ENCODE measurements at regions not wholly inside any gene's neighbourhood (a gene's known extent, or its start where the extent isn't known, plus 50 kb on each side); places are given as distances from the start of the nearest gene placed in this dataset.
A peak's percentile ranks its signal among the peaks of the same experiment; 100 is the strongest.

- no peaks in the 10 kb centered on the region for H3K27me3 ChIP-seq
- no peaks in the 10 kb centered on the region for H3K9me3 ChIP-seq
- ATAC-seq = no peak
- no peaks in the 10 kb centered on the region for H3K36me3 ChIP-seq
- no peak for FAIRE-seq
- intact Hi-C loops (cut with DNase I) = loop anchor here in 1 of 3 donors (10.0 kb wide), 1 partner anchor 606 kb away; no protein-coding TSS in a partner anchor
- 76 to 89% methylated on average over 4 of the region's 4 CpGs for WGBS, 2 donors
- H3K4me3 ChIP-seq = no peak overlapping the region
- DNase-seq = no peak
- H3K4me1 ChIP-seq = no peaks in the 10 kb centered on the region
- no peak overlapping the region for H3K27ac ChIP-seq
- TF ChIP-seq CTCF (IDR thresholded peaks at IDR 0.05) = no peak
Measured at GRCh38 chr10:78651287-78651686, 417.5 kb upstream of the ZMIZ1 start.

- no peak overlapping the region for H3K27ac ChIP-seq
- H3K4me1 ChIP-seq = no peaks in the 10 kb centered on the region
- ATAC-seq = no peak
- H3K36me3 ChIP-seq = no peaks in the 10 kb centered on the region
- H3K4me3 ChIP-seq = no peak overlapping the region
- H3K9me3 ChIP-seq = no peaks in the 10 kb centered on the region
- WGBS, 2 donors = 85 to 91% methylated on average over 2 of the region's 2 CpGs
- FAIRE-seq = no peak
- intact Hi-C loops (cut with DNase I) = loop anchor here in 1 of 3 donors (10.0 kb wide), 1 partner anchor 609 kb away; no protein-coding TSS in a partner anchor
- H3K27me3 ChIP-seq = no peaks in the 10 kb centered on the region
- DNase-seq = no peak
- no peak for TF ChIP-seq CTCF (IDR thresholded peaks at IDR 0.05)
Measured at GRCh38 chr10:78653555-78653954, 415.2 kb upstream of the ZMIZ1 start.

- ATAC-seq (no peak), FAIRE-seq (no peak), DNase-seq (no peak)
- no peaks in the 10 kb centered on the region for H3K9me3 ChIP-seq
- no peaks in the 10 kb centered on the region for H3K27me3 ChIP-seq
- no peak overlapping the region for H3K27ac ChIP-seq
- intact Hi-C loops (cut with DNase I) = loop anchor here in 1 of 3 donors (10.0 kb wide), 1 partner anchor 609 kb away; no protein-coding TSS in a partner anchor
- H3K4me3 ChIP-seq = no peak overlapping the region
- WGBS, 2 donors = 57 to 68% methylated on average over 3 of the region's 3 CpGs
- H3K36me3 ChIP-seq = no peaks in the 10 kb centered on the region
- no peak for TF ChIP-seq CTCF (IDR thresholded peaks at IDR 0.05)
- H3K4me1 ChIP-seq = no peaks in the 10 kb centered on the region
Measured at GRCh38 chr10:78654047-78654590, 414.6 kb upstream of the ZMIZ1 start.

- Histone ChIP-seq H3K9me3 (no peaks in the 10 kb centered on the region), H3K27me3 (no peaks in the 10 kb centered on the region), H3K36me3 (no peaks in the 10 kb centered on the region), H3K4me3 (no peak overlapping the region), H3K4me1 (no peaks in the 10 kb centered on the region), H3K27ac (no peak overlapping the region)
- no peak for ATAC-seq
- no peak for FAIRE-seq
- no peak for DNase-seq
- 81 to 89% methylated on average over 5 of the region's 5 CpGs for WGBS, 2 donors
- intact Hi-C loops (cut with DNase I) = loop anchor here in 1 of 3 donors (10.0 kb wide), 1 partner anchor 611 kb away; no protein-coding TSS in a partner anchor
- TF ChIP-seq CTCF (IDR thresholded peaks at IDR 0.05) = no peak
Measured at GRCh38 chr10:78655979-78656378, 412.8 kb upstream of the ZMIZ1 start.

GRCh38 chr10:78656417-78657162, 412.2 kb upstream of the ZMIZ1 start:
- no peak overlapping the region for H3K27ac ChIP-seq
- no peaks in the 10 kb centered on the region for H3K27me3 ChIP-seq
- H3K9me3 ChIP-seq = no peaks in the 10 kb centered on the region
- ATAC-seq = peak in 2 of 4 donors; percentile 33 to 39
- 60 to 63% methylated on average over 29 of the region's 29 CpGs for WGBS, 2 donors
- FAIRE-seq = no peak
- TF ChIP-seq CTCF (IDR thresholded peaks at IDR 0.05) = no peak
- no peaks in the 10 kb centered on the region for H3K36me3 ChIP-seq
- DNase-seq = no peak
- intact Hi-C loops (cut with DNase I) = loop anchor here in 1 of 3 donors (10.0 kb wide), 1 partner anchor 612 kb away; no protein-coding TSS in a partner anchor
- no peak overlapping the region for H3K4me3 ChIP-seq
- no peaks in the 10 kb centered on the region for H3K4me1 ChIP-seq

Measured in pancreas (tissue), 10 donors.